ENCODE measurements at regions not wholly inside any gene's neighbourhood (a gene's known extent, or its start where the extent isn't known, plus 50 kb on each side); places are given as distances from the start of the nearest gene placed in this dataset.
"Not testable (repeated sequence)": the region's sequence is repeated elsewhere in the genome, so short reads cannot be mapped to it uniquely, and the experiment has no call there.

DNA sequence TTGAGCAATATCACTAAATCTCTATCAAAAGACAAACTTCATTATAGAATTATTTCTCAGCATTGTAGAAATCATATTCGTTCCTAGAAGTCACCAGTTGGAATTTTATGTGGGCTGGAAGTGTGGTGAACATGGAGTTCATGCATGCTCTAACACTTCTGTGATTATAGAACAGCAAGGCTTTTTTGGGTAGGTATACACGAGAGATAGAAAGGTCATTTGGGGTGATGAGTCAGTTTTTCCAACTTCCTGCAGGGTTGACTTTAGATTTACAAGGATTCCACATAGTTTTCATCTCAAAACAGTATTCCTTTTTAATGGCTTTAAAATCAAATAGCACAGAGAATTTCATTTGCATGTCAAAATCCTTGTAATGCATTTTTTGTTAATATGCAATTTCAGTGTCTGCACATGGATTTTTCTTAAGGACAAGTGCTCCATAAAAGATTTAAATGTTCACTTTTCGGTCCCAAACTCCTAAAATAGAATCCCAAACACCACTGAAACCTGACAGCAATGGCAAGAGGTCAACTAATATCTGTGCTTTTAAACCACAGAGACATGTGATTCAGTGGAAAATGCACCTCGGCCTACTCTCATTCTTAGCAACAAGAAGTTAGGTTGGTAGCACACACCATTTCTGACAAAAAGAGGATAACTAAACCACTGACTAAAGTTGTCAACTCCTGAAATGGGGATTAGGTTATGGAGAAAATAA, 211.0 kb downstream of the MOXD1 start:
- H3K4me1 ChIP-seq: peaks cover 0 to 12% of the 10 kb centered on the region in 2 donors
- DNase-seq (ENCODE audit: low spot score): no peak
- no peaks in the 10 kb centered on the region for H3K36me3 ChIP-seq
- H3K9me3 ChIP-seq: peaks cover 0 to 2% of the 10 kb centered on the region in 2 donors
- peak overlapping the region; percentile 18 to 49 for H3K27ac ChIP-seq
- H3K27me3 ChIP-seq: no peaks in the 10 kb centered on the region
- no peak overlapping the region for H3K4me3 ChIP-seq
- TF ChIP-seq, protein P1, sequence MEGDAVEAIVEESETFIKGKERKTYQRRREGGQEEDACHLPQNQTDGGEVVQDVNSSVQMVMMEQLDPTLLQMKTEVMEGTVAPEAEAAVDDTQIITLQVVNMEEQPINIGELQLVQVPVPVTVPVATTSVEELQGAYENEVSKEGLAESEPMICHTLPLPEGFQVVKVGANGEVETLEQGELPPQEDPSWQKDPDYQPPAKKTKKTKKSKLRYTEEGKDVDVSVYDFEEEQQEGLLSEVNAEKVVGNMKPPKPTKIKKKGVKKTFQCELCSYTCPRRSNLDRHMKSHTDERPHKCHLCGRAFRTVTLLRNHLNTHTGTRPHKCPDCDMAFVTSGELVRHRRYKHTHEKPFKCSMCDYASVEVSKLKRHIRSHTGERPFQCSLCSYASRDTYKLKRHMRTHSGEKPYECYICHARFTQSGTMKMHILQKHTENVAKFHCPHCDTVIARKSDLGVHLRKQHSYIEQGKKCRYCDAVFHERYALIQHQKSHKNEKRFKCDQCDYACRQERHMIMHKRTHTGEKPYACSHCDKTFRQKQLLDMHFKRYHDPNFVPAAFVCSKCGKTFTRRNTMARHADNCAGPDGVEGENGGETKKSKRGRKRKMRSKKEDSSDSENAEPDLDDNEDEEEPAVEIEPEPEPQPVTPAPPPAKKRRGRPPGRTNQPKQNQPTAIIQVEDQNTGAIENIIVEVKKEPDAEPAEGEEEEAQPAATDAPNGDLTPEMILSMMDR (IDR thresholded peaks at IDR 0.05): no peak

DNA sequence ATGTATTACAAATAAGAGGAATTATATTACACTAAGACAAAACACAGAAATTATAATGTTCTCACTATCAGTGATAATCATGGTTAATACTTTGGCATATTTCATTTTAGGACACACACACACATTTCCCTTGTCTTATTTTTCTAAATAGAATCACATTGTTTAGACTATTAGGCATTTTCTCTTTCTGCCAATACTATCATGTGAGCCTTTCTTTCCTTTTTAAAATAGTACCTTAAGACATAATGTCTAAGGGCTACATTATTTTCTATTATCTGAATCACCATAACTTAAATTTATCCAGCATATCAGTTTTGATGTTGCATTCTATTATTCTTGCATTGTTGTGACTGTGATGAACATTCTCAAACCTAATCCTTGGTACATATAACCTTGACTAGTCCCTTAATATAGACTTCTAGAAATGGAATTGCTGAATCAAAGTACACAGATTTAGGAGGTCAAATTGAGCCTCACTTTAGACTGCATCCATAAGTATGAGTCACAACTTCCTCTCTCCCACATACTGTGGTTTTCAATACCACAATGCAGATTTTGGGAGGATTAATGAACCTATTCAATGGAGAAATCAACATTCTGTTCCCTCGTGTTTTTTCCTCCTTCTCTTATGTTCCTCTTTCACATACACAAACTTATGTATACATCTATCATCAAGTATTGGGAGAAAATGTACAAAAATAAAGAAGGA, 212.6 kb downstream of the MOXD1 start:
- no peak overlapping the region for H3K4me3 ChIP-seq
- DNase-seq (ENCODE audit: low spot score): no peak
- peaks cover 0 to 12% of the 10 kb centered on the region in 2 donors for H3K4me1 ChIP-seq
- H3K27ac ChIP-seq: no peak overlapping the region
- TF ChIP-seq, protein P1 (IDR thresholded peaks at IDR 0.05): no peak
- no peaks in the 10 kb centered on the region for H3K9me3 ChIP-seq
- H3K27me3 ChIP-seq: no peaks in the 10 kb centered on the region
- no peaks in the 10 kb centered on the region for H3K36me3 ChIP-seq

- Histone ChIP-seq H3K27me3 (no peaks in the 10 kb centered on the region), H3K4me3 (no peak overlapping the region), H3K36me3 (no peaks in the 10 kb centered on the region), H3K4me1 (peaks cover 0 to 12% of the 10 kb centered on the region in 2 donors), H3K27ac (no peak overlapping the region), H3K9me3 (no peaks in the 10 kb centered on the region)
- no peak for DNase-seq (ENCODE audit: low spot score)
- TF ChIP-seq, protein P1 (IDR thresholded peaks at IDR 0.05): no peak
Measured at GRCh38 chr6:132187816-132188215, 213.5 kb downstream of the MOXD1 start.

GRCh38 chr6:132184966-132185365, 216.3 kb downstream of the MOXD1 start:
- not testable (repeated sequence) for H3K27me3 ChIP-seq; H3K27ac ChIP-seq; H3K9me3 ChIP-seq; H3K36me3 ChIP-seq; H3K4me3 ChIP-seq; DNase-seq (ENCODE audit: low spot score); H3K4me1 ChIP-seq

DNA sequence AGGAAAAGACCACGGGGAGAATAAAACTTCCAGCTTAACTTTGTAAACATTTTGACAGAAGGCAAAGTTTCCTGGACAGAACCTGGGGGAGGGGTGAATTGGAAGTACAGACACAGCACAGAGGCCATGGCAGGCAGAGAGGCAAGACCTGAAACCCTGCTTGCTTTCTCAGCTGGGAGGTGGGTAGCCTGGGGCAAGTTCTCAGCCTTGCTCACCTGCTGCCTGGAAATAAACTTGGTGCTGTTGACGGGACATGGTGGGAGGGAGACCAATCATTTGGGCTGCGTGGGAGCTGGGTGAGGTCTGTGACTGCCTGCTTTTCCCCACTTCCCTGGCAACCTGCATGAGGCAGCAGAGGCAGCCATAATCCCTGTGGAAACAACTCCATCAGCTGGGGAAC, 221.3 kb downstream of the MOXD1 start:
- H3K4me1 ChIP-seq: no peaks in the 10 kb centered on the region
- TF ChIP-seq, protein P1 (IDR thresholded peaks at IDR 0.05): no peak
- no peaks in the 10 kb centered on the region for H3K36me3 ChIP-seq
- no peaks in the 10 kb centered on the region for H3K27me3 ChIP-seq
- no peak overlapping the region for H3K4me3 ChIP-seq
- no peak overlapping the region for H3K27ac ChIP-seq
- H3K9me3 ChIP-seq: peaks cover 0 to 6% of the 10 kb centered on the region in 2 donors
- DNase-seq (ENCODE audit: low spot score): no peak

DNA sequence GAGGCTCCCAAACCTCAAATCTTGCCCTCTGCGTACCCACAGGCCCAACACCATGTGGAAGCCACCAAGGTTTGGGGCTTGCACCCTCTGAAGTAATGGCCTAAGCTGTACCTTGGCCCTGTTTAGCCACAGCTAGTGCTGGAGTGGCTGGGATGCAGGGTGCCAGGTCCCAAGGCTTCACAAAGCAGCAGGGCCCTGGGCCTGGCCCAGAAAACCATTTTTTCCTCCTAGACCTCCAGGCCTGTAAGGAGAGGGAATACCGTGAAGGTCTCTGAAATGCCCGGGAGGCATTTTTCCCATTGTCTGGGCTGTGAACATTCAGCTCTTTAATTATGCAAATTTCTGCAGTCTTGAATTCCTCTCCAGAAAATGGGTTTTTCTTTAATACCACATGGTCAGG, 223.7 kb upstream of the CCN2 start:
- no peaks in the 10 kb centered on the region for H3K27me3 ChIP-seq
- H3K4me3 ChIP-seq: no peak overlapping the region

More for the DNA sequence above, 223.7 kb upstream of the CCN2 start:
- peaks cover 0 to 14% of the 10 kb centered on the region in 2 donors for H3K9me3 ChIP-seq
- H3K27ac ChIP-seq: no peak overlapping the region
- DNase-seq (ENCODE audit: low spot score): no peak
- H3K36me3 ChIP-seq: no peaks in the 10 kb centered on the region
- H3K4me1 ChIP-seq: no peaks in the 10 kb centered on the region
- TF ChIP-seq, protein P1 (IDR thresholded peaks at IDR 0.05): no peak
